Activated CD4-positive, alpha-beta T cell treated with anti-CD3 and anti-CD28 coated beads for 4 hours (primary cell): ENCODE measurements at regions not wholly inside any gene's neighbourhood (a gene's known extent, or its start where the extent isn't known, plus 50 kb on each side); places are given as distances from the start of the nearest gene placed in this dataset.

Source experiments
- DNase-seq, 2 donors: peaks; one replicate each; pipeline ENCODE4 v3.0.0-alpha.2; 2020

GRCh38 chr13:85371254-85371653 lies 428.0 kb downstream of the SLITRK6 start:
- no peak for DNase-seq

GRCh38 chr13:85368686-85369085 lies 430.5 kb downstream of the SLITRK6 start:
- no peak for DNase-seq

- no peak for DNase-seq
Observed at GRCh38 chr13:85367887-85368286, 431.3 kb downstream of the SLITRK6 start.

- no peak for DNase-seq
Observed at GRCh38 chr13:85366759-85367417, 432.3 kb downstream of the SLITRK6 start.

- no peak for DNase-seq
Observed at GRCh38 chr13:85363504-85363903, 435.7 kb downstream of the SLITRK6 start.

GRCh38 chr13:85362980-85363379 lies 436.2 kb downstream of the SLITRK6 start:
- DNase-seq: no peak

- DNase-seq: no peak
Observed at GRCh38 chr13:85347251-85347650, 452.0 kb downstream of the SLITRK6 start.

GRCh38 chr13:85334187-85334586 lies 465.0 kb downstream of the SLITRK6 start:
- DNase-seq: no peak

GRCh38 chr13:85333506-85334020 lies 465.7 kb downstream of the SLITRK6 start:
- no peak for DNase-seq

GRCh38 chr13:85332615-85333014 lies 466.6 kb downstream of the SLITRK6 start:
- no peak for DNase-seq

- DNase-seq: no peak
Observed at GRCh38 chr13:85321734-85322133, 477.5 kb downstream of the SLITRK6 start.

GRCh38 chr13:85317781-85318180 lies 481.4 kb downstream of the SLITRK6 start:
- DNase-seq: no peak

- DNase-seq: no peak
Observed at GRCh38 chr13:85316506-85317025, 482.7 kb downstream of the SLITRK6 start.

GRCh38 chr13:85314686-85315085 lies 484.5 kb downstream of the SLITRK6 start:
- DNase-seq: no peak

- DNase-seq: no peak
Observed at GRCh38 chr13:85313761-85314503, 485.3 kb downstream of the SLITRK6 start.

GRCh38 chr13:85312071-85312470 lies 487.1 kb downstream of the SLITRK6 start:
- no peak for DNase-seq

GRCh38 chr13:85303630-85304029 lies 495.6 kb downstream of the SLITRK6 start:
- DNase-seq: no peak

- no peak for DNase-seq
Observed at GRCh38 chr13:85298387-85298924, 500.8 kb downstream of the SLITRK6 start.

GRCh38 chr13:85288698-85289097 lies 510.5 kb downstream of the SLITRK6 start:
- DNase-seq: no peak

GRCh38 chr13:85287528-85287927 lies 511.7 kb downstream of the SLITRK6 start:
- DNase-seq: no peak

- no peak for DNase-seq
Observed at GRCh38 chr13:85286081-85286480, 513.1 kb downstream of the SLITRK6 start.

GRCh38 chr13:85284349-85284748 lies 514.9 kb downstream of the SLITRK6 start:
- DNase-seq: no peak

- DNase-seq: no peak
Observed at GRCh38 chr13:85283408-85283807, 515.8 kb downstream of the SLITRK6 start.

- DNase-seq: no peak
Observed at GRCh38 chr13:85282876-85283275, 516.3 kb downstream of the SLITRK6 start.
